HG03354 (cell line): ENCODE measurements at regions not wholly inside any gene's neighbourhood (a gene's known extent, or its start where the extent isn't known, plus 50 kb on each side); places are given as distances from the start of the nearest gene placed in this dataset.
"Not testable (repeated sequence)": the region's sequence is repeated elsewhere in the genome, so short reads cannot be mapped to it uniquely, and the experiment has no call there.

Experiments used
- ATAC-seq: cut with Tn5 transposase; IDR thresholded peaks from one replicate; pipeline ENCODE4 v1.9.1; 2021; ENCODE audit warnings: mild to moderate bottlenecking; ENCODE audit not compliant: unreplicated experiment, poor library complexity, severe bottlenecking

DNA sequence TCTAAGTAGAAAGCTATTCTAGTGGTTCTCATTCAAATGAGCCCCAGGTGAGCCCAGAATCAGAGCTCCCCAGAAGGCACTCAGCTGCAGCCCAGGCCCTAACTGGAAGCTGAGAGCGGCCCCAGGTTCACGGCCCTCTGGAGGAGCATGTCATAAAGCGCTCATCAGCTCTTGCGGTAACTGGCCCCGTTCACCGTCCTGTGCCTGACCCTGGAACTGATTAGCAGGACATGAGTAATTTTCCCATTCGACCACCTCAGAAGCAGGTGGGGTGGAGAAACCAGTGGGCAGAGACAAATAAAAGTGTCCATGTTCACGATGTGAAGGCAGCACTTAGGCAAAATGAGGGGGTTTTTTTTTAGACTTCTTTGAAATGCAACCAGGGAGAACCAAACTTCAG, 136.1 kb upstream of the LYZL2 start:
- no peak for ATAC-seq

DNA sequence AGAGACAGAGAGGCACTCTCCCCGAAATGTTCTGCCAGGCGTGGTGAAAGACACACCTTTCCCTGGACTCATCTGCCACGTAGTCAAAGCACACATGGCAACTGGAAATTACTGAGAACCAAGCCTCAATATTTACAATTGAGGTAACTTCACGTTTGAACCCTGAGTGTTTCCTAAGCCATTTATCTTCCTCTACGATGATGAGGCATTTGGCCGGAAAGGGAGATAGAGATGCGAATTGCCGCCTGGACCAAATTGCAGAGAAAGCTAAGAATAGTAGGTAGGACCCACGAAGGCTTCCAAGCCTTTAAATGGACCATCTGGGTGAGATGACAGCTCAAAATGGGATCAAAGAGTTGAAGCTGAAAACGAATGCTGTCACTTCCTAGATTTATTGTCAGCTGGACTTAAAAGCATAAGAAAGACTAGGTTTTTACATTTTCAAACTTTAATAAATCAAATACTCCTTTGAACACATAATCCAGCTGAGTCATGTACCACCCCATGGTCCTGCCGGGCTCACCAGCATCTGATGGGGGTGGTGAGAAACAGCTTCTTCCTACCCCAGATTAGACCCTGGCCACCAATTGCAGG, 135.6 kb upstream of the LYZL2 start:
- no peak for ATAC-seq

- ATAC-seq, result no peak
These were observed 134.4 kb upstream of the LYZL2 start for GRCh38 chr10:30763918-30764317.

DNA sequence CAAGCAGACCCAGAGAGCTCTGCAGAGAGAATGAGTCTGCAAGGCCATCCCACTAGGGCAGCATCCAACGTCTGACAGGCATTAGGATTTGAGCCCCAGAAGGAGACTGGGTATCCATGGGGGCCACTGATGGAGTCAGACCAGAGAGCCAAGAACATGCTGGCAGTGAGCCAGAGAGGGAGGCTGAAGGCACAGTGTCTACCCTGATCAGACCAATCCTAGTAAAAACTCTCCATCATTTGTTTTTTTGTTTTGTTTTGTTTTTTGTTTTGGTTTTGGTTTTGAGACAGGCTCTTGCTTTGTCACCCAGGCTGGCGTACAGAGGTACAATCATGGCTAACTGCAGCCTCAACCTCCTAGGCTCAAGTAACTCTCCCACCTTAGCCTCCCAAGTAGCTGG, 133.1 kb upstream of the LYZL2 start:
- ATAC-seq, result no peak

DNA sequence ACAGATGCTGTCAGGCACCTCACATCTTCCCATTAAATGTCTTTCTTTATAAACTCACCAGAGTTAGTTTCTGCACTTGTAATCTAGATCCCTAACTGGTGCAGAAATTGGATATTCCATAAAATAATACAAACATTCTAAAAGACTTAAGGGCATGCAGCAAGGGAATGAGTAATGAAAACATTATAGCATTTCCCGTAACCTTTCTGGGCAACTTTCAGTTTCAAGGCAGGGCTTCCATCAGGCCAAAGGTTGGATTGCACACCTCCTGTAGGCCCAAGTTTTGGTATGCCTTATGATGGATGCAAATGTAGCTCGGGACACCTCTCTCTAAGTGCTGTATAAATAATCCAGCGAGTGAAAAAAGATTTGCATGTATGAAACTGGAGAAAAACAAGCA, 129.9 kb upstream of the LYZL2 start:
- no peak for ATAC-seq

DNA sequence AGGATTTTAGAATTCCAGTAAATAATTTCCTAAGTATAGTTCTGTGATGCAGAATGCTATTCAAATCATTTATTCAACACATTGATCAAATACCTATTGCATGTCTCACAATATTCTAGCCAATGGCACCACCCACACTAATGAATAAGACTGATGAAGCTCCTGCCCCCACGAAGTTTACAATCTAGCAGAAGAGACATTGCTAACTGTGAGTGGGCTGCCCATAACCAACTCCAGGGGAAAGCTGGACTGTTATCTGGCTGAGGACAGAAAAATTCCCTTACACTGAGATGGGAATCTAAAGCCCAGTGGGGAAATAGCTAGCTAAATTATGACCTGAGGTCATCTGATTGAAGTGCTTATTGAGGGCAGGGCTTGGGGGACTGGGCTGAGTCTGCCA, 128.8 kb upstream of the LYZL2 start:
- no peak for ATAC-seq

GRCh38 chr10:30756896-30757295, 127.3 kb upstream of the LYZL2 start:
- ATAC-seq, result no peak

DNA sequence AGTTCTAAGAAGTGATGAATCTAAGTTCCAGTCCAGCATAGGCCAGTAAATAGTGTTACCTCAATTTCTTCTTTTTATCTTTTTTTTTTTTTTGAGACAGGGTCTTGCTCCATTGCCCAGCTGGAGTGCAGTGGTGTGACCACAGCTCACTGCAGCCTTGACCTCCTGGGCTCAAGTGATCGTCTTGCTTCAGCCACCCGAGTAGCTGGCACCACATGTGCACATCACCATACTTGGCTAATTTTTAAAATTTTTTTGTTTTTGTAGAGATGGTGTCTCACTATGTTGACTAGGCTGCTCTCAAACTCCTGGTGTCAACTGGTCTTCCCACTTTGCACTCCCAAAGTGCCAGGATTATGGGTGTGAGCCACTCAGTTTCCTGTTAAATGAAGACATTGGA, 126.6 kb upstream of the LYZL2 start:
- no peak for ATAC-seq

- no peak for ATAC-seq
These were observed 125.9 kb upstream of the LYZL2 start for GRCh38 chr10:30755441-30755953.

- no peak for ATAC-seq
These were observed 122.9 kb upstream of the LYZL2 start for GRCh38 chr10:30752481-30752881.

- no peak for ATAC-seq
These were observed 122.3 kb upstream of the LYZL2 start for GRCh38 chr10:30751678-30752331.

DNA sequence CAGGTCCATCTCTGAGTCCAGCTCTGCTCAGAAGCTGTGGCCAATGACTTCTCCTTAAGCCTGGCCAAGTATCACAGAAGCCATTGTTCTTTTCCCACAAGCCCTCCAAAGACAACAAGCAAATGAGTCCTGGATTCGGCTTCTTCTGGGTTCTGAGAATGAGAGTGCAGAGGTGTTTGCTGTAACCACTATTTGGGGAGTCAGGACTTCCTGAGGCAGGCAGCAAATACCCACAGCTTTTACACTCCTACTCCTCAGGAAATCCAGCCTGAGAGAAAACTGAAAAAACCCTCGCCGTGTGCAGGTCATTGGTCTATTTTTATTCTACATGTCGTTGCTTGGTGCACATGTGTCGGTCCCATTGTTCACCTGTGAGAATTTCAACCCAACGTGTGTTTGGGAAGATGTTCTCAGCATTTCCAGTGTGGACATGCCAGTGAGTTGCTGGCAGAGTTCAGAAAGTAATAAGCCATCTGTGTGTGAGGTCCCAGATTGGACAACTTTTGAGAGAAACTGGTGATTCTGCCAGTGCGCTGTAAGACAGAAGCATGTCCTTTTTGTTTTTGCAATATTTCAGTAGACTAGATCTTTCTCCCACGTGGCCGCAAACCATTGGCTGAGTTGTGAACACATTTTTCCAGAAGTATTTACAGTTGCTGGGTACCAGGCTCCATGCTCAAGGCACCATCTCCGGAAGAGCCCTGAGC, 121.6 kb upstream of the LYZL2 start:
- peak; percentile 56 for ATAC-seq

DNA sequence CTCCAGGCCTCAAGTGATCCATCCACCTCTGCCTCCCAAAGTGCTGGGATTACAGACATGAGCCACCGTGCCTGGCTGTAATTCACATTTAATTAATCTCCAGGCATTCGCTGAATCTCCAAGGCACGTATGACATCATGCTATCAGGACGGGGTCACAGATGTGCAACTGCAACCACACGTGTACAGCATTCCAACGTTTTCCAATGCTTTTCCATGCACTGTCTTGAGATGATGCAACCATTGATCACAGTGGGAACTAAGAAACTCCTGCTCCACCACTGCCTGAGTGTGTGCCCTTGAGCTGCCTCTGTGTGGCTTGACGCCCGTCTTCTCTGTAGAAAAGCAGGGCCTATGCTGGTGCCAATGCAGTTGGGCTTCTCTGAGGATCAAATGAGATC, 119.8 kb upstream of the LYZL2 start:
- ATAC-seq, result no peak

- ATAC-seq, result no peak
These were observed 118.8 kb upstream of the LYZL2 start for GRCh38 chr10:30748152-30748973.

DNA sequence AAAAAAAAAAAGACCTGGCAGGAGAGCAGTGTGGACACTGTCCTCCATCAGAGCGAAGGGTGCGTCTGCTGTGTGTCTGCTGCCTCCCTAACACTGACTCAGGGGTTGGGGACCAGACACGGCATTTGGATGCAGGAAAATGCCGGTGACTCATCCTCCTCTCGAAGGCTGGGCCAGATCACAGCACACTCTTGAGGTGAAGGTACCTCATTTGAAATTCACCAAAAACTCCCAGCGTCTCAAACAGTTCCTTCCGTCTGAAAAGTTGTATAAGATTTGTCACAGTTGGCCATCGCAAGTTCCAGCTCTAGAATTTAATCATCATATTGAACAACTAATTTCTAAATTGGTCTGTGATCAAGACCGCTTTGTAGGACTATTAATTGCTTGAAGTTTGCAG, 118.1 kb upstream of the LYZL2 start:
- ATAC-seq, result no peak

GRCh38 chr10:30745953-30746352, 116.4 kb upstream of the LYZL2 start:
- ATAC-seq, result no peak

- no peak for ATAC-seq
These were observed 114.6 kb upstream of the LYZL2 start for GRCh38 chr10:30744106-30744505.

- ATAC-seq, result no peak
These were observed 114.0 kb upstream of the LYZL2 start for GRCh38 chr10:30743586-30743985.

- peak; percentile 72 for ATAC-seq
These were observed 112.9 kb upstream of the LYZL2 start for GRCh38 chr10:30742471-30742870.

- not testable (repeated sequence) for ATAC-seq
These were observed 111.2 kb upstream of the LYZL2 start for GRCh38 chr10:30740774-30741173.
